Brain microvascular endothelial cell (primary cell): ENCODE measurements at regions not wholly inside any gene's neighbourhood (a gene's known extent, or its start where the extent isn't known, plus 50 kb on each side); places are given as distances from the start of the nearest gene placed in this dataset.

ENCODE experiments used
- DNase-seq: peaks from one replicate; pipeline ENCODE4 v3.0.0-alpha.2; 2020
- H3K27ac ChIP-seq: fragments of 250-450 bp; sonication (Bioruptor Pico); 2 replicates; pipeline ENCODE4 v1.5.1; 2020; ENCODE audit warnings: mild to moderate bottlenecking, moderate library complexity
- H3K27me3 ChIP-seq: fragments of 250-450 bp; sonication (Bioruptor Pico); replicated peaks from 2 replicates; pipeline ENCODE4 v1.5.1; 2020; ENCODE audit warnings: mild to moderate bottlenecking
- H3K36me3 ChIP-seq: fragments of 250-450 bp; sonication (Bioruptor Pico); replicated peaks from 2 replicates; pipeline ENCODE4 v1.5.1; 2020; ENCODE audit warnings: mild to moderate bottlenecking
- H3K4me3 ChIP-seq: 2 replicates; pipeline ENCODE4 v1.5.1; 2011; ENCODE audit warnings: low read depth, mild to moderate bottlenecking, control low read depth, low read length, moderate library complexity
- CTCF ChIP-seq: IDR thresholded peaks from 2 replicates; pipeline ENCODE4 v1.5.1; 2011; ENCODE audit warnings: low read depth, mild to moderate bottlenecking, moderate library complexity, low read length, control low read depth, inconsistent platforms; ENCODE audit errors: missing control alignments
- in situ Hi-C: cut with HindIII; loops from 2 replicates; pipeline ENCODE4 v1.10.0; 2017; ENCODE audit warnings: low sequenced_read_pairs, low pct_ligation_motif_present

DNA sequence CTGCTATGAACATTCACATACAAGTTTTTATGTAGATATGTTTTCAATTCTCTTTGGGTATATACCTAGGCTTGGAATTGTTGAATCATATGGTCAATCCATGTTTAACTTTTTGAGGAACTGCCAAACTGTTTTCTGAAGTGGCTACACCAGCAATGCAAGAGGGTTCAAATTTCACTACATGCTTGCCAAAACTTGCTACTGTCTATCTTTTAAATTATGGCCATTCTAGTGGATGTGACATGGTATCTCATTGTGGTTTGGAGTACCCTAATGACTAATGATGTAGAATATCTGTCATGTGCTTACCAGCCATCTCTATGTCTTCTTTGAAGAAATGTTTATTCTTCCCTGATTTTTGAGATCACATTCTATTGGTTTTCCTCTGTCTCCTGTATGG is 860.3 kb downstream of the DIAPH3 start:
- H3K4me3 ChIP-seq = no peak overlapping the region
- in situ Hi-C loops = no loop called here
- H3K27me3 ChIP-seq = no peaks in the 10 kb centered on the region
- H3K36me3 ChIP-seq = no peaks in the 10 kb centered on the region
- no peak overlapping the region for H3K27ac ChIP-seq
- no peak for DNase-seq
- no peak for TF ChIP-seq CTCF

DNA sequence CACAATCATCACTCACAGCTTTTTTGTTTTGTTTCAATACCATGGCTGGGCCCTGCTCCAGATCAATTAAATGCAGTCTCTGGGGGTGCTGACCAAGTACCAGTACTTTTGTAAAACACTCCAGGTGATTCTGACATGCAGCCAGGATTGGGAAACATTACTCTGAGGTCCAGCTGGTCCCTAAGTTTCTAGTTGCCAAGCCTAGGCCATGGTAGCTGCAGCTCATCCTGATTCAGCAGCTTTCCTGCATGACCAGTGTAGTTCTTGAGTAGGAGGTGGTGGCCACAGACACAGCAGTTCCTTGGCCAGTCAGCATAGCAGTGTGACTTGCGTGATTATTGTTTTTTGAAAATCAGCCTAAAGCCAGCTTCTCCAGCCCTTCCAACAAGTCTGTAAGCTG is 859.1 kb downstream of the DIAPH3 start:
- no peaks in the 10 kb centered on the region for H3K36me3 ChIP-seq
- no peak overlapping the region for H3K4me3 ChIP-seq
- H3K27me3 ChIP-seq = no peaks in the 10 kb centered on the region
- in situ Hi-C loops = no loop called here
- TF ChIP-seq CTCF = no peak
- DNase-seq = no peak
- no peak overlapping the region for H3K27ac ChIP-seq

- Histone ChIP-seq H3K27me3 (no peaks in the 10 kb centered on the region), H3K4me3 (no peak overlapping the region), H3K27ac (no peak overlapping the region), H3K36me3 (no peaks in the 10 kb centered on the region)
- DNase-seq = no peak
- in situ Hi-C loops = no loop called here
- TF ChIP-seq CTCF = no peak
Measured at GRCh38 chr13:59305896-59306295, 857.8 kb downstream of the DIAPH3 start.

DNA sequence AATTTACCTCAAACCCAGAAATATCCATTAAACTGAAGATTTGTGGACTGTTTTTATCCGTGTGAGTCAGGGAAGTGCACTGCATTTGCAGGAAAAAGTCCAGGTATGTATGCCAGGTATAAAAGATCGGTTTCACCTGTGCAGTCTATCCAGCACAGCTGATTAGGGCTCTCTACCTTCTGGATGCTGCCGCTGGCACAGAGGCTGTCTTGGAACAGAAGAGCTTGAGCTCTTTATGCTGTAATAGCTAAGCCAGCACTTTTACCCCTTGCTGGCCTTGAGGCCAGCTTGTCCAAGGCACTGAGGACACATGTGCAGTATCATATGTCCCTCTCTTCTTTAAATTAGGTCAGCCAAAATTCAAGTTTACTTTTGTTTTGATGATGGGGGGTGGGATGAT is 851.0 kb downstream of the DIAPH3 start:
- no peaks in the 10 kb centered on the region for H3K27me3 ChIP-seq
- in situ Hi-C loops = no loop called here
- H3K27ac ChIP-seq = no peak overlapping the region
- TF ChIP-seq CTCF = no peak
- H3K4me3 ChIP-seq = no peak overlapping the region
- DNase-seq = no peak
- no peaks in the 10 kb centered on the region for H3K36me3 ChIP-seq

DNA sequence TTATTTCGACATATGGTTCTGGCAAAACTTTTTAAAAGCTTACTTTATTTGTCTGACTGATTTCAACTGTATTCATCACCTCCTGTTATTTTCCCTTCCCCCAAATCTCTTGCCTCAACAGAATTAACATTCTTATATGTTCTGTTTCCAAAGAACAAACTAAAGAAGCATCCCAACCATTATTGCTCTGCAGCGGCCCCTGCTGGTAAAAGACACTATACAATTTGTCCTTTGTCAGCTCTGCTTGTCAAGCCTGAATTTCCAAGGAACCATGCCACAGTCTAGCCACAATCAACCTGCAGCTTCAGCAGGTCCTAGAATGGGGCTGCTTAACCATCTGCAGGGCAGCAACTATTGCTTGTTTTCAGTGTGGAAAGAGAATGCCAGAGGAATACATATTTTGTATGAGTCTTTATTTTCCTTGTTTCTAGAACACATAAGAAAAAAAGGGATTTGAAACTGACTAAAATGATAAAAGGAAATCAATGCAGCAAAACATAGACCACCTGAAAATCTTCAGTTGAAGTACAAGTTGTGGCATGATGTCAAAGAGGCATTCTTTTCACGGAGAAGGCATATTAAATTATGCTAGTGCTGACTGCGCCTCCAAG is 845.3 kb downstream of the DIAPH3 start:
- Histone ChIP-seq H3K4me3 (no peak overlapping the region), H3K27me3 (no peaks in the 10 kb centered on the region), H3K36me3 (no peaks in the 10 kb centered on the region), H3K27ac (no peak overlapping the region)
- in situ Hi-C loops = no loop called here
- TF ChIP-seq CTCF = peak; percentile 81
- DNase-seq = peak; percentile 68

DNA sequence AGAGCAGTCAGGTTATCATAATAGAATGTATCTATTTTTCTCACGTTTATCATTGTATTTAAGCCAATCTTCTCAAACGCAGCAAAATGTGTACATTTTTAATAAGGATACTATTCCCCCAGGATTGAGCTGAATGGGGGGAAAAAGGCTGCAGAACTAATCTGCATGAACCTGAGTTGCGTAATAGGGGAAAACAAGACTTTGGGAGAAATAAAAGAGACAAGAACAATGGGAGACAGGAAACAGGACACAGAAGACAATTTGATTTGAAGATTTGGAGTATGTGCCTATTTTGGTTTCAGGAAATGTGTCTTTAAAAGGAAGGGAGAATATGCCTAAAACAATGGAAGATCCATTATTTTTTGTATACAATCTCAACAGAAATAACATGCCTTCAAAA is 844.5 kb downstream of the DIAPH3 start:
- in situ Hi-C loops = no loop called here
- no peak overlapping the region for H3K27ac ChIP-seq
- no peak for DNase-seq
- no peak overlapping the region for H3K4me3 ChIP-seq
- no peaks in the 10 kb centered on the region for H3K27me3 ChIP-seq
- no peaks in the 10 kb centered on the region for H3K36me3 ChIP-seq
- TF ChIP-seq CTCF = no peak
